HCT116 (cell line): ENCODE measurements at regions not wholly inside any gene's neighbourhood (a gene's known extent, or its start where the extent isn't known, plus 50 kb on each side); places are given as distances from the start of the nearest gene placed in this dataset.

Source experiments
- ATAC-seq: fragments of 200-7000 bp; cut with Tn5 transposase; 2 replicates; pipeline ENCODE4 v1.9.1; 2020; ENCODE audit warnings: mild to moderate bottlenecking, moderate library complexity
- BruUV-seq: library from RNA; stranded (reverse); fragments of 400-500 nt; replicated peaks from 2 replicates; lab custom pipeline; 2021; lab: Mats Ljungman, UMichigan
- CTCF ChIA-PET: fragments of 300-600 bp; sonication (Branson Sonifier 250); formaldehyde crosslinking; loops from one replicate; lab custom pipeline; 2021; ENCODE audit warnings: antibody characterized with exemption; lab: Charles Lee
- POLR2A ChIA-PET: fragments of 300-600, 350-600 bp; sonication (Branson Sonifier 250); formaldehyde crosslinking; loops from one replicate; lab custom pipeline; 2021; ENCODE audit warnings: antibody characterized with exemption; lab: Charles Lee
- RAD21 ChIA-PET, 2 experiments: fragments of 300-600 bp; sonication (Branson Sonifier 250); formaldehyde crosslinking; loops; one replicate each; lab custom pipeline; 2023; ENCODE audit warnings: low total read pairs in 2 of 2; ENCODE audit not compliant: uncharacterized antibody in 2 of 2, unreplicated experiment in 2 of 2, low non-redundant PET in 1 of 2; lab: Charles Lee
- DNase-seq: peaks from one replicate; pipeline ENCODE4 v3.0.0-alpha.2; 2010; ENCODE audit warnings: low read depth, low spot score
- H2AFZ ChIP-seq: fragments of 200-600 bp; shearing (Covaris generic), sonication (generic); 2 replicates; pipeline ENCODE4 v1.6.1; 2017; ENCODE audit warnings: low read depth, mixed run types, mixed read lengths, antibody characterized with exemption, low read length; ENCODE audit not compliant: poor library complexity, severe bottlenecking
- H3K27ac ChIP-seq: 2 replicates; pipeline ENCODE4 v1.5.1; 2012; ENCODE audit warnings: low read depth, low read length
- H3K27me3 ChIP-seq: fragments of 200-600 bp; sonication (generic); 2 replicates; pipeline ENCODE4 v1.6.1; 2016; ENCODE audit warnings: mixed run types, low read length, mixed read lengths; ENCODE audit not compliant: insufficient read depth
- H3K36me3 ChIP-seq, 2 experiments: fragments of 200-500 bp in 1 of 2; fragments of 200-600 bp in 1 of 2; sonication (Bioruptor generic) in 1 of 2; sonication (generic) in 1 of 2; 2 replicates each; pipeline versions ENCODE4 v1.5.1 to v1.6.1; 2014 to 2016; ENCODE audit warnings: low read length in 2 of 2, inconsistent platforms in 1 of 2, mixed read lengths in 1 of 2, mixed run types in 1 of 2; ENCODE audit not compliant: insufficient read depth in 2 of 2, control insufficient read depth in 1 of 2
- H3K4me1 ChIP-seq, 2 experiments: fragments of 200-600 bp in 1 of 2; sonication (generic) in 1 of 2; 2 replicates each; pipeline versions ENCODE4 v1.5.1 to v1.6.1; 2012 to 2017; ENCODE audit warnings: low read length in 2 of 2, inconsistent platforms in 1 of 2, mild to moderate bottlenecking in 1 of 2, mixed read lengths in 1 of 2, mixed run types in 1 of 2, moderate library complexity in 1 of 2; ENCODE audit not compliant: insufficient read depth in 2 of 2, control insufficient read depth in 1 of 2
- H3K4me2 ChIP-seq: fragments of 200-600 bp; sonication (generic); 2 replicates; pipeline ENCODE4 v1.6.1; 2017; ENCODE audit warnings: mixed run types, low read length, mixed read lengths
- H3K4me3 ChIP-seq, 2 experiments: fragments of 200-600 bp in 1 of 2; sonication (generic) in 1 of 2; replicated peaks in 1 of 2; 2 replicates each; pipeline ENCODE4 v1.5.1; 2011 to 2016; ENCODE audit warnings: low read length in 2 of 2, control low read depth in 1 of 2, low read depth in 1 of 2, mild to moderate bottlenecking in 1 of 2, mixed read lengths in 1 of 2, mixed run types in 1 of 2
- H3K79me2 ChIP-seq: fragments of 200-600 bp; sonication (generic); 2 replicates; pipeline ENCODE4 v1.6.1; 2017; ENCODE audit warnings: mild to moderate bottlenecking, mixed run types, low read length, moderate library complexity, mixed read lengths; ENCODE audit not compliant: insufficient read depth
- H3K9ac ChIP-seq: fragments of 200-600 bp; sonication (generic); 2 replicates; pipeline ENCODE4 v1.6.1; 2016; ENCODE audit warnings: low read length, mixed read lengths
- H3K9me2 ChIP-seq: fragments of 200-600 bp; sonication (generic), shearing (Covaris generic); 2 replicates; pipeline ENCODE4 v1.6.1; 2017; ENCODE audit warnings: mixed run types, mild to moderate bottlenecking, moderate library complexity; ENCODE audit not compliant: insufficient read depth
- H3K9me3 ChIP-seq, 2 experiments: fragments of 200-500 bp in 1 of 2; fragments of 200-600 bp in 1 of 2; sonication (Bioruptor generic) in 1 of 2; sonication (generic) in 1 of 2; 2 replicates each; pipeline ENCODE4 v1.6.1; 2014 to 2017; ENCODE audit warnings: low read length in 2 of 2, mixed read lengths in 2 of 2, inconsistent platforms in 1 of 2, low read depth in 1 of 2, mild to moderate bottlenecking in 1 of 2, mixed run types in 1 of 2, moderate library complexity in 1 of 2; ENCODE audit not compliant: control insufficient read depth in 1 of 2, insufficient read depth in 1 of 2
- H4K20me1 ChIP-seq: fragments of 200-600 bp; sonication (generic), shearing (Covaris generic); 2 replicates; pipeline ENCODE4 v1.6.1; 2017; ENCODE audit warnings: mixed run types, mild to moderate bottlenecking, moderate library complexity; ENCODE audit not compliant: insufficient read depth
- ATF3 ChIP-seq: IDR thresholded peaks from 2 replicates; pipeline ENCODE4 v1.6.1; 2012
- ELF1 ChIP-seq: IDR thresholded peaks from 2 replicates; pipeline ENCODE4 v1.6.1; 2012; ENCODE audit warnings: low read depth, borderline replicate concordance
- EZH2 ChIP-seq: fragments of 200-600 bp; sonication (generic); IDR thresholded peaks from 2 replicates; pipeline ENCODE4 v1.6.1; 2017; ENCODE audit warnings: antibody characterized with exemption, mixed run types
- JUND ChIP-seq: IDR thresholded peaks from 2 replicates; pipeline ENCODE4 v1.6.1; 2012
- MAX ChIP-seq: IDR thresholded peaks from 2 replicates; pipeline ENCODE4 v1.6.1; 2012
- POLR2A ChIP-seq: IDR thresholded peaks from 2 replicates; pipeline ENCODE4 v1.7.0; 2011; ENCODE audit warnings: borderline replicate concordance; ENCODE audit not compliant: insufficient read depth, insufficient read length; ENCODE audit errors: extremely low read depth
- POLR2AphosphoS5 ChIP-seq: IDR thresholded peaks from 2 replicates; pipeline ENCODE4 v1.6.1; 2011; ENCODE audit warnings: mild to moderate bottlenecking, low read depth, low read length, moderate library complexity
- RAD21 ChIP-seq: IDR thresholded peaks from 2 replicates; pipeline ENCODE4 v1.6.1; 2012; ENCODE audit warnings: low read depth, mild to moderate bottlenecking
- SP1 ChIP-seq: IDR thresholded peaks from 2 replicates; pipeline ENCODE4 v1.6.1; 2012; ENCODE audit warnings: low read depth
- SRF ChIP-seq: IDR thresholded peaks from 2 replicates; pipeline ENCODE4 v1.6.1; 2012; ENCODE audit warnings: low read depth
- TCF7L2 ChIP-seq: IDR thresholded peaks from 2 replicates; pipeline ENCODE4 v1.7.0; 2011; ENCODE audit warnings: borderline replicate concordance, inconsistent platforms; ENCODE audit not compliant: insufficient read depth, insufficient read length; ENCODE audit errors: extremely low read depth
- ZBTB33 ChIP-seq: IDR thresholded peaks from 2 replicates; pipeline ENCODE4 v1.6.1; 2011; ENCODE audit warnings: mild to moderate bottlenecking, low read length, moderate library complexity; ENCODE audit not compliant: insufficient replicate concordance; ENCODE audit errors: extremely low read depth
- ZNF274 ChIP-seq: fragments of 200-500 bp; sonication (Bioruptor generic); IDR thresholded peaks from 2 replicates; pipeline ENCODE4 v1.6.1; 2014; ENCODE audit warnings: mild to moderate bottlenecking, low read depth, low read length, inconsistent platforms
- intact Hi-C: fragments of 100-400 bp; cut with micrococcal nuclease; formaldehyde crosslinking; loops from 2 replicates; pipeline ENCODE4 v1.10.0; 2022

- H3K4me1 ChIP-seq: no peaks in the 10 kb centered on the region
- H2AFZ ChIP-seq: no peak overlapping the region
- RAD21 ChIA-PET: no interaction called here
Observed at GRCh38 chr12:91986084-91986483, 159.6 kb downstream of the BTG1 start.

GRCh38 chr12:91985002-91985787, 160.5 kb downstream of the BTG1 start:
- no peak overlapping the region for H3K4me3 ChIP-seq
- no peaks in the 10 kb centered on the region for H3K27me3 ChIP-seq
- no peaks in the 10 kb centered on the region for H3K9me2 ChIP-seq
- no peaks in the 10 kb centered on the region for H3K4me1 ChIP-seq
- H3K9ac ChIP-seq: no peak overlapping the region
- TF ChIP-seq POLR2AphosphoS5: no peak
- TF ChIP-seq POLR2A: no peak
- TF ChIP-seq ELF1: no peak
- no peak for TF ChIP-seq ATF3
- no peak for TF ChIP-seq JUND
- no peak for TF ChIP-seq MAX
- no peak for TF ChIP-seq SRF
- TF ChIP-seq EZH2: no peak
- TF ChIP-seq SP1: no peak
- TF ChIP-seq TCF7L2: no peak
- TF ChIP-seq, all 23 proteins: peak for 0
- no peak for DNase-seq
- POLR2A ChIA-PET: no interaction called here
- ATAC-seq: no peak
- Histone ChIP-seq H3K4me2 (no peak overlapping the region), H4K20me1 (no peaks in the 10 kb centered on the region), H3K79me2 (no peaks in the 10 kb centered on the region), H3K27ac (no peak overlapping the region), H3K9me3 (no peaks in the 10 kb centered on the region), H2AFZ (no peak overlapping the region), H3K36me3 (no peaks in the 10 kb centered on the region)
- intact Hi-C loops: no loop called here
- BruUV-seq: no TSS peak
- RAD21 ChIA-PET: no interaction called here
- CTCF ChIA-PET: no interaction called here

More at GRCh38 chr12:91986084-91986483, 159.6 kb downstream of the BTG1 start:
- CTCF ChIA-PET: no interaction called here
- intact Hi-C loops: no loop called here
- Histone ChIP-seq H3K4me2 (no peak overlapping the region), H3K9me2 (no peaks in the 10 kb centered on the region), H3K9me3 (no peaks in the 10 kb centered on the region), H3K36me3 (no peaks in the 10 kb centered on the region), H3K9ac (no peak overlapping the region), H3K27me3 (no peaks in the 10 kb centered on the region), H3K27ac (no peak overlapping the region), H4K20me1 (no peaks in the 10 kb centered on the region), H3K79me2 (no peaks in the 10 kb centered on the region), H3K4me3 (no peak overlapping the region)
- no peak for TF ChIP-seq SRF
- TF ChIP-seq ZBTB33: no peak
- TF ChIP-seq ZNF274: no peak
- no peak for TF ChIP-seq POLR2A
- TF ChIP-seq RAD21: no peak
- DNase-seq (no peak), ATAC-seq (no peak)
- BruUV-seq: no TSS peak
- POLR2A ChIA-PET: no interaction called here
